Gastroesophageal sphincter (tissue), 3 donors: ENCODE measurements at regions not wholly inside any gene's neighbourhood (a gene's known extent, or its start where the extent isn't known, plus 50 kb on each side); places are given as distances from the start of the nearest gene placed in this dataset.

Experiments
- CTCF ChIP-seq, 4 experiments: fragments of 200-600 bp in 2 of 4; fragments of 450-650 bp in 2 of 4; sonication (generic) in 1 of 4; IDR thresholded peaks; one replicate each; pipeline ENCODE4 v1.5.1; 2017 to 2019; ENCODE audit warnings: antibody characterized with exemption in 4 of 4, mild to moderate bottlenecking in 2 of 4, moderate library complexity in 2 of 4
- POLR2A ChIP-seq, 2 donors: fragments of 450-650 bp; IDR thresholded peaks; one replicate each; pipeline ENCODE4 v1.6.1; 2017; ENCODE audit warnings: antibody characterized with exemption in 2 of 2, mild to moderate bottlenecking in 2 of 2, moderate library complexity in 1 of 2
- POLR2AphosphoS5 ChIP-seq: sonication (generic); formaldehyde crosslinking; IDR thresholded peaks from one replicate; pipeline ENCODE4 v1.6.1; 2017; ENCODE audit warnings: antibody characterized with exemption

- no peak for TF ChIP-seq CTCF (IDR thresholded peaks at IDR 0.05)
- TF ChIP-seq POLR2A (IDR thresholded peaks at IDR 0.05), result no peak
- no peak for TF ChIP-seq POLR2AphosphoS5
These were observed 1035.7 kb upstream of the POU3F3 start for GRCh38 chr2:103818176-103818575.
